ENCODE measurements at regions not wholly inside any gene's neighbourhood (a gene's known extent, or its start where the extent isn't known, plus 50 kb on each side); places are given as distances from the start of the nearest gene placed in this dataset.
A peak's percentile ranks its signal among the peaks of the same experiment; 100 is the strongest.

- Histone ChIP-seq H3K36me3 (ENCODE audit: insufficient read depth, low read length) (peaks cover 3% of the 10 kb centered on the region), H3K4me3 (ENCODE audit: low read length) (peak overlapping the region; percentile 43), H3K4me2 (ENCODE audit: low read length) (peak overlapping the region; percentile 72), H3K4me1 (ENCODE audit: control insufficient read depth, insufficient read depth, low read length) (peaks cover 59% of the 10 kb centered on the region), H3K9me3 (replicated peaks; ENCODE audit: low read length) (no peaks in the 10 kb centered on the region), H3K27me3 (ENCODE audit: control insufficient read depth, insufficient read depth, low read length) (no peaks in the 10 kb centered on the region), H3K9ac (ENCODE audit: low read depth, low read length) (peak overlapping the region; percentile 51)
These were observed 224.3 kb downstream of the SEC14L1 start for GRCh38 chr17:77364941-77365583.

- peaks cover 3% of the 10 kb centered on the region for H3K36me3 ChIP-seq (ENCODE audit: insufficient read depth, low read length)
- H3K4me1 ChIP-seq (ENCODE audit: control insufficient read depth, insufficient read depth, low read length) = peaks cover 63% of the 10 kb centered on the region
- H3K4me3 ChIP-seq (ENCODE audit: low read length) = peak overlapping the region; percentile 43
- H3K27me3 ChIP-seq (ENCODE audit: control insufficient read depth, insufficient read depth, low read length) = no peaks in the 10 kb centered on the region
- H3K9ac ChIP-seq (ENCODE audit: low read depth, low read length) = peak overlapping the region; percentile 51
- H3K4me2 ChIP-seq (ENCODE audit: low read length) = peak overlapping the region; percentile 72
- H3K9me3 ChIP-seq (replicated peaks; ENCODE audit: low read length) = no peaks in the 10 kb centered on the region
These were observed 224.9 kb downstream of the SEC14L1 start for GRCh38 chr17:77365584-77366186.

- peak overlapping the region; percentile 72 for H3K4me2 ChIP-seq (ENCODE audit: low read length)
- no peaks in the 10 kb centered on the region for H3K9me3 ChIP-seq (replicated peaks; ENCODE audit: low read length)
- peak overlapping the region; percentile 51 for H3K9ac ChIP-seq (ENCODE audit: low read depth, low read length)
- no peaks in the 10 kb centered on the region for H3K27me3 ChIP-seq (ENCODE audit: control insufficient read depth, insufficient read depth, low read length)
- H3K4me1 ChIP-seq (ENCODE audit: control insufficient read depth, insufficient read depth, low read length) = peaks cover 68% of the 10 kb centered on the region
- H3K4me3 ChIP-seq (ENCODE audit: low read length) = peak overlapping the region; percentile 43
- peaks cover 3% of the 10 kb centered on the region for H3K36me3 ChIP-seq (ENCODE audit: insufficient read depth, low read length)
These were observed 225.4 kb downstream of the SEC14L1 start for GRCh38 chr17:77366206-77366557.

GRCh38 chr17:77366558-77367245 is 225.9 kb downstream of the SEC14L1 start:
- H3K27me3 ChIP-seq (ENCODE audit: control insufficient read depth, insufficient read depth, low read length) = no peaks in the 10 kb centered on the region
- peak overlapping the region; percentile 72 for H3K4me2 ChIP-seq (ENCODE audit: low read length)
- H3K4me1 ChIP-seq (ENCODE audit: control insufficient read depth, insufficient read depth, low read length) = peaks cover 73% of the 10 kb centered on the region
- peaks cover 3% of the 10 kb centered on the region for H3K36me3 ChIP-seq (ENCODE audit: insufficient read depth, low read length)
- H3K4me3 ChIP-seq (ENCODE audit: low read length) = no peak overlapping the region
- no peaks in the 10 kb centered on the region for H3K9me3 ChIP-seq (replicated peaks; ENCODE audit: low read length)
- H3K9ac ChIP-seq (ENCODE audit: low read depth, low read length) = peak overlapping the region; percentile 51

GRCh38 chr17:77369544-77369971 is 228.8 kb downstream of the SEC14L1 start:
- H3K27me3 ChIP-seq (ENCODE audit: control insufficient read depth, insufficient read depth, low read length) = no peaks in the 10 kb centered on the region
- no peaks in the 10 kb centered on the region for H3K9me3 ChIP-seq (replicated peaks; ENCODE audit: low read length)
- no peaks in the 10 kb centered on the region for H3K36me3 ChIP-seq (ENCODE audit: insufficient read depth, low read length)
- H3K4me2 ChIP-seq (ENCODE audit: low read length) = no peak overlapping the region
- H3K4me1 ChIP-seq (ENCODE audit: control insufficient read depth, insufficient read depth, low read length) = peaks cover 59% of the 10 kb centered on the region
- H3K4me3 ChIP-seq (ENCODE audit: low read length) = no peak overlapping the region
- H3K9ac ChIP-seq (ENCODE audit: low read depth, low read length) = no peak overlapping the region

- Histone ChIP-seq H3K4me1 (ENCODE audit: control insufficient read depth, insufficient read depth, low read length) (peaks cover 59% of the 10 kb centered on the region), H3K4me3 (ENCODE audit: low read length) (no peak overlapping the region), H3K9me3 (replicated peaks; ENCODE audit: low read length) (no peaks in the 10 kb centered on the region), H3K36me3 (ENCODE audit: insufficient read depth, low read length) (no peaks in the 10 kb centered on the region), H3K27me3 (ENCODE audit: control insufficient read depth, insufficient read depth, low read length) (no peaks in the 10 kb centered on the region), H3K4me2 (ENCODE audit: low read length) (no peak overlapping the region), H3K9ac (ENCODE audit: low read depth, low read length) (no peak overlapping the region)
These were observed 229.8 kb downstream of the SEC14L1 start for GRCh38 chr17:77370586-77370985.

- H3K36me3 ChIP-seq (ENCODE audit: insufficient read depth, low read length) = no peaks in the 10 kb centered on the region
- no peaks in the 10 kb centered on the region for H3K27me3 ChIP-seq (ENCODE audit: control insufficient read depth, insufficient read depth, low read length)
- no peak overlapping the region for H3K4me3 ChIP-seq (ENCODE audit: low read length)
- peak overlapping the region; percentile 86 for H3K9ac ChIP-seq (ENCODE audit: low read depth, low read length)
- peak overlapping the region; percentile 90 for H3K4me2 ChIP-seq (ENCODE audit: low read length)
- H3K9me3 ChIP-seq (replicated peaks; ENCODE audit: low read length) = no peaks in the 10 kb centered on the region
- H3K4me1 ChIP-seq (ENCODE audit: control insufficient read depth, insufficient read depth, low read length) = peaks cover 59% of the 10 kb centered on the region
These were observed 230.5 kb downstream of the SEC14L1 start for GRCh38 chr17:77371117-77371887.

GRCh38 chr17:77371888-77372443 is 231.2 kb downstream of the SEC14L1 start:
- Histone ChIP-seq H3K4me3 (ENCODE audit: low read length) (peak overlapping the region; percentile 96), H3K36me3 (ENCODE audit: insufficient read depth, low read length) (no peaks in the 10 kb centered on the region), H3K9me3 (replicated peaks; ENCODE audit: low read length) (no peaks in the 10 kb centered on the region), H3K4me1 (ENCODE audit: control insufficient read depth, insufficient read depth, low read length) (peaks cover 59% of the 10 kb centered on the region), H3K27me3 (ENCODE audit: control insufficient read depth, insufficient read depth, low read length) (no peaks in the 10 kb centered on the region), H3K4me2 (ENCODE audit: low read length) (peak overlapping the region; percentile 90), H3K9ac (ENCODE audit: low read depth, low read length) (peak overlapping the region; percentile 86)

- H3K4me1 ChIP-seq (ENCODE audit: control insufficient read depth, insufficient read depth, low read length) = peaks cover 64% of the 10 kb centered on the region
- no peaks in the 10 kb centered on the region for H3K36me3 ChIP-seq (ENCODE audit: insufficient read depth, low read length)
These were observed 231.9 kb downstream of the SEC14L1 start for GRCh38 chr17:77372444-77373298.

GRCh38 chr17:77373299-77374169 is 232.8 kb downstream of the SEC14L1 start:
- H3K9me3 ChIP-seq (replicated peaks; ENCODE audit: low read length) = no peaks in the 10 kb centered on the region
- H3K36me3 ChIP-seq (ENCODE audit: insufficient read depth, low read length) = no peaks in the 10 kb centered on the region
- peak overlapping the region; percentile 86 for H3K9ac ChIP-seq (ENCODE audit: low read depth, low read length)
- no peaks in the 10 kb centered on the region for H3K27me3 ChIP-seq (ENCODE audit: control insufficient read depth, insufficient read depth, low read length)
- H3K4me1 ChIP-seq (ENCODE audit: control insufficient read depth, insufficient read depth, low read length) = peaks cover 72% of the 10 kb centered on the region
- peak overlapping the region; percentile 90 for H3K4me2 ChIP-seq (ENCODE audit: low read length)
- peak overlapping the region; percentile 96 for H3K4me3 ChIP-seq (ENCODE audit: low read length)

More at GRCh38 chr17:77372444-77373298, 231.9 kb downstream of the SEC14L1 start:
- peak overlapping the region; percentile 86 for H3K9ac ChIP-seq (ENCODE audit: low read depth, low read length)
- H3K4me3 ChIP-seq (ENCODE audit: low read length) = peak overlapping the region; percentile 96
- no peaks in the 10 kb centered on the region for H3K27me3 ChIP-seq (ENCODE audit: control insufficient read depth, insufficient read depth, low read length)
- no peaks in the 10 kb centered on the region for H3K9me3 ChIP-seq (replicated peaks; ENCODE audit: low read length)
- peak overlapping the region; percentile 90 for H3K4me2 ChIP-seq (ENCODE audit: low read length)
